ENCODE measurements at regions not wholly inside any gene's neighbourhood (a gene's known extent, or its start where the extent isn't known, plus 50 kb on each side); places are given as distances from the start of the nearest gene placed in this dataset.

GRCh38 chr17:69936996-69937395, 138.0 kb upstream of the KCNJ16 start:
- Histone ChIP-seq H3F3A (ENCODE audit: insufficient read depth, low read length, poor library complexity, severe bottlenecking) (no peaks in the 10 kb centered on the region), H3K27ac (ENCODE audit: low read length) (no peak overlapping the region), H3K4me2 (ENCODE audit: low read length) (no peak overlapping the region), H3K79me2 (replicated peaks; ENCODE audit: insufficient read depth, low read length) (no peaks in the 10 kb centered on the region), H3K9ac (ENCODE audit: low read length) (no peak overlapping the region), H3K4me3 (ENCODE audit: low read length) (no peak overlapping the region), H4K20me1 (ENCODE audit: insufficient read depth) (no peaks in the 10 kb centered on the region), H3K27me3 (ENCODE audit: insufficient read depth, low read depth, low read length) (no peaks in the 10 kb centered on the region), H3K9me3 (ENCODE audit: low read length) (no peaks in the 10 kb centered on the region), H3K9me2 (ENCODE audit: insufficient read depth, low read length) (no peaks in the 10 kb centered on the region), H3K36me3 (ENCODE audit: insufficient read depth, low read length) (no peaks in the 10 kb centered on the region), H2AFZ (ENCODE audit: low read depth, low read length) (no peak overlapping the region)
- TF ChIP-seq POLR2AphosphoS5 (IDR thresholded peaks at IDR 0.05), result no peak
- no peak for TF ChIP-seq TAF1 (IDR thresholded peaks at IDR 0.05; ENCODE audit: low read depth)

GRCh38 chr17:69943058-69943457, 132.0 kb upstream of the KCNJ16 start:
- no peaks in the 10 kb centered on the region for H3K27me3 ChIP-seq (ENCODE audit: insufficient read depth, low read depth, low read length)
- TF ChIP-seq TAF1 (IDR thresholded peaks at IDR 0.05; ENCODE audit: low read depth), result no peak
- no peak overlapping the region for H3K27ac ChIP-seq (ENCODE audit: low read length)
- H3K9ac ChIP-seq (ENCODE audit: low read length), result no peak overlapping the region
- no peaks in the 10 kb centered on the region for H3K9me2 ChIP-seq (ENCODE audit: insufficient read depth, low read length)
- H3K9me3 ChIP-seq (ENCODE audit: low read length), result no peaks in the 10 kb centered on the region
- H3K79me2 ChIP-seq (replicated peaks; ENCODE audit: insufficient read depth, low read length), result no peaks in the 10 kb centered on the region
- no peaks in the 10 kb centered on the region for H3K36me3 ChIP-seq (ENCODE audit: insufficient read depth, low read length)
- H3K4me2 ChIP-seq (ENCODE audit: low read length), result no peak overlapping the region
- no peak overlapping the region for H2AFZ ChIP-seq (ENCODE audit: low read depth, low read length)
- H3F3A ChIP-seq (ENCODE audit: insufficient read depth, low read length, poor library complexity, severe bottlenecking), result no peaks in the 10 kb centered on the region
- H4K20me1 ChIP-seq (ENCODE audit: insufficient read depth), result no peaks in the 10 kb centered on the region
- H3K4me3 ChIP-seq (ENCODE audit: low read length), result no peak overlapping the region

GRCh38 chr17:69944406-69944805, 130.6 kb upstream of the KCNJ16 start:
- H3K79me2 ChIP-seq (replicated peaks; ENCODE audit: insufficient read depth, low read length), result no peaks in the 10 kb centered on the region
- TF ChIP-seq EP300 (conservative IDR thresholded peaks at IDR 0.05; ENCODE audit: poor library complexity, severe bottlenecking), result no peak
- TF ChIP-seq CTCF (IDR thresholded peaks at IDR 0.05; ENCODE audit: poor library complexity, severe bottlenecking), result no peak
- no peak for TF ChIP-seq RAD21 (conservative IDR thresholded peaks at IDR 0.05)
- no peak for TF ChIP-seq REST (IDR thresholded peaks at IDR 0.05; ENCODE audit: borderline replicate concordance)
- TF ChIP-seq SMC3 (conservative IDR thresholded peaks at IDR 0.05; ENCODE audit: poor library complexity), result no peak
- no peak for TF ChIP-seq POLR2AphosphoS5 (IDR thresholded peaks at IDR 0.05)
- no peak for TF ChIP-seq TAF1 (IDR thresholded peaks at IDR 0.05; ENCODE audit: low read depth)
- no peak for TF ChIP-seq EZH2 (IDR thresholded peaks at IDR 0.05; ENCODE audit: borderline replicate concordance, insufficient read depth, low read length, poor library complexity, severe bottlenecking)
- no peak for TF ChIP-seq MXI1 (conservative IDR thresholded peaks at IDR 0.05; ENCODE audit: poor library complexity, severe bottlenecking)
- H3K9me3 ChIP-seq (ENCODE audit: low read length), result no peaks in the 10 kb centered on the region
- H3K27me3 ChIP-seq (ENCODE audit: insufficient read depth, low read depth, low read length), result no peaks in the 10 kb centered on the region
- no peaks in the 10 kb centered on the region for H3K9me2 ChIP-seq (ENCODE audit: insufficient read depth, low read length)
- no peak overlapping the region for H3K4me3 ChIP-seq (ENCODE audit: low read length)
- H2AFZ ChIP-seq (ENCODE audit: low read depth, low read length), result no peak overlapping the region
- no peak overlapping the region for H3K27ac ChIP-seq (ENCODE audit: low read length)
- no peaks in the 10 kb centered on the region for H4K20me1 ChIP-seq (ENCODE audit: insufficient read depth)
- no peak overlapping the region for H3K9ac ChIP-seq (ENCODE audit: low read length)
- H3K4me2 ChIP-seq (ENCODE audit: low read length), result no peak overlapping the region
- H3K36me3 ChIP-seq (ENCODE audit: insufficient read depth, low read length), result no peaks in the 10 kb centered on the region
- no peaks in the 10 kb centered on the region for H3F3A ChIP-seq (ENCODE audit: insufficient read depth, low read length, poor library complexity, severe bottlenecking)
